ENCODE measurements at regions not wholly inside any gene's neighbourhood (a gene's known extent, or its start where the extent isn't known, plus 50 kb on each side); places are given as distances from the start of the nearest gene placed in this dataset.

DNA sequence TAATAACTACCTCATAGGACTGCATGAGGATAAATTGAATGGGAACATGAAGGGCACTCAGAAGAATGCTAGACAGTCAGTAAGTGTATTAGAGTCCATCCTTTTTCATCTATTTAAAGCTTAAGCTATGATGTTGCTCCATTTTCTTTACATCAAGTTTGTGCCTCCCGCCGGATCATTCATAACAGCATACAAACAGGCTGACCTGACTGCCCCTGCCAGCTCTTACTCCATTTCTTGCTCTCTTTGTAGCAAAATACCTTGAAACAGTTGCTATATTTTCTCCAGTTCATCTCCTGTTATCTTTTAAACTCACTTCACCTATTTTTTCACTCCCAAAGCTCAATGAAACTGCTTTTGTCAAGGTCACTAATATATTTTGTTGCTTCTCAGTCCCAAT lies 315.6 kb upstream of the ALCAM start:
- no peak for DNase-seq
- Histone ChIP-seq H3K27ac (ENCODE audit: low read length) (no peak overlapping the region), H4K20me1 (ENCODE audit: insufficient read depth, low read length) (no peaks in the 10 kb centered on the region), H3K9ac (ENCODE audit: low read length) (no peak overlapping the region), H3K27me3 (replicated peaks; ENCODE audit: insufficient read depth, low read length) (no peaks in the 10 kb centered on the region), H3K36me3 (replicated peaks; ENCODE audit: insufficient read depth, low read length) (no peaks in the 10 kb centered on the region), H2AFZ (ENCODE audit: low read length) (no peak overlapping the region), H3K4me2 (ENCODE audit: low read depth, low read length) (no peak overlapping the region), H3K9me2 (replicated peaks; ENCODE audit: insufficient read depth, low read length) (no peaks in the 10 kb centered on the region), H3K4me1 (ENCODE audit: low read length) (no peaks in the 10 kb centered on the region), H3K79me2 (ENCODE audit: low read length) (no peaks in the 10 kb centered on the region), H3K9me3 (replicated peaks; ENCODE audit: insufficient read depth, low read length) (no peaks in the 10 kb centered on the region; the same call in 1 of the 2 replicates), H3K4me3 (ENCODE audit: low read length) (no peak overlapping the region), H3F3A (ENCODE audit: insufficient read depth, low read length) (no peaks in the 10 kb centered on the region)
- TF ChIP-seq EZH2phosphoT487 (IDR thresholded peaks at IDR 0.05; ENCODE audit: low read length) (no peak), EZH2 (optimal IDR thresholded peaks at IDR 0.05; ENCODE audit: low read depth, low read length) (no peak)
- TF ChIP-seq, protein P1, sequence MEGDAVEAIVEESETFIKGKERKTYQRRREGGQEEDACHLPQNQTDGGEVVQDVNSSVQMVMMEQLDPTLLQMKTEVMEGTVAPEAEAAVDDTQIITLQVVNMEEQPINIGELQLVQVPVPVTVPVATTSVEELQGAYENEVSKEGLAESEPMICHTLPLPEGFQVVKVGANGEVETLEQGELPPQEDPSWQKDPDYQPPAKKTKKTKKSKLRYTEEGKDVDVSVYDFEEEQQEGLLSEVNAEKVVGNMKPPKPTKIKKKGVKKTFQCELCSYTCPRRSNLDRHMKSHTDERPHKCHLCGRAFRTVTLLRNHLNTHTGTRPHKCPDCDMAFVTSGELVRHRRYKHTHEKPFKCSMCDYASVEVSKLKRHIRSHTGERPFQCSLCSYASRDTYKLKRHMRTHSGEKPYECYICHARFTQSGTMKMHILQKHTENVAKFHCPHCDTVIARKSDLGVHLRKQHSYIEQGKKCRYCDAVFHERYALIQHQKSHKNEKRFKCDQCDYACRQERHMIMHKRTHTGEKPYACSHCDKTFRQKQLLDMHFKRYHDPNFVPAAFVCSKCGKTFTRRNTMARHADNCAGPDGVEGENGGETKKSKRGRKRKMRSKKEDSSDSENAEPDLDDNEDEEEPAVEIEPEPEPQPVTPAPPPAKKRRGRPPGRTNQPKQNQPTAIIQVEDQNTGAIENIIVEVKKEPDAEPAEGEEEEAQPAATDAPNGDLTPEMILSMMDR (IDR thresholded peaks at IDR 0.05; ENCODE audit: low read length) = no peak

DNA sequence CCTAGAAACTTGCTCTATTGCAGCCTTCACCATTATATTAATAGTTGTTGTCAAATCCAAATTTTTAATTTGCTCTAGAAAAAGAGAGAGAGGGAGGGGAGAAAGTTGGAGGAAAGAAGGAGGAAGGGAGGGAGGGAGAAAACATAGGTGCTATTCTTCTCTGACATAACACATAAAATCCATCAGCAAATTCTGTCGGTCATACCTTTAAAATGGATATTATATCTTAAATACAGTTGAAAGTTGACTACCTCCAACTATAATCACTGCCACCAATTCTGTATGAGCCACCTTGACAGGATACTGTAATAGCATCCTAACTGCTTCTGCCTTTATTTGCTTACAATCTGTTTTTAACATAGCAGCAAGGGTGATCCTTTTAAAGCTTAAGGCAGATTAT lies 314.7 kb upstream of the ALCAM start:
- no peak overlapping the region for H3K27ac ChIP-seq (ENCODE audit: low read length)
- H3K4me2 ChIP-seq (ENCODE audit: low read depth, low read length) = no peak overlapping the region
- no peaks in the 10 kb centered on the region for H4K20me1 ChIP-seq (ENCODE audit: insufficient read depth, low read length)
- H3K79me2 ChIP-seq (ENCODE audit: low read length) = no peaks in the 10 kb centered on the region
- no peaks in the 10 kb centered on the region; the same call in 1 of the 2 replicates for H3K9me3 ChIP-seq (replicated peaks; ENCODE audit: insufficient read depth, low read length)
- no peaks in the 10 kb centered on the region for H3K27me3 ChIP-seq (replicated peaks; ENCODE audit: insufficient read depth, low read length)
- no peak overlapping the region for H3K9ac ChIP-seq (ENCODE audit: low read length)
- no peak overlapping the region for H2AFZ ChIP-seq (ENCODE audit: low read length)
- no peak for TF ChIP-seq EZH2phosphoT487 (IDR thresholded peaks at IDR 0.05; ENCODE audit: low read length)
- no peak for TF ChIP-seq EZH2 (optimal IDR thresholded peaks at IDR 0.05; ENCODE audit: low read depth, low read length)
- TF ChIP-seq, protein P1 (IDR thresholded peaks at IDR 0.05; ENCODE audit: low read length) = no peak
- no peak for DNase-seq
- no peak overlapping the region for H3K4me3 ChIP-seq (ENCODE audit: low read length)
- H3K9me2 ChIP-seq (replicated peaks; ENCODE audit: insufficient read depth, low read length) = no peaks in the 10 kb centered on the region
- H3F3A ChIP-seq (ENCODE audit: insufficient read depth, low read length) = no peaks in the 10 kb centered on the region
- H3K4me1 ChIP-seq (ENCODE audit: low read length) = no peaks in the 10 kb centered on the region
- no peaks in the 10 kb centered on the region for H3K36me3 ChIP-seq (replicated peaks; ENCODE audit: insufficient read depth, low read length)

DNA sequence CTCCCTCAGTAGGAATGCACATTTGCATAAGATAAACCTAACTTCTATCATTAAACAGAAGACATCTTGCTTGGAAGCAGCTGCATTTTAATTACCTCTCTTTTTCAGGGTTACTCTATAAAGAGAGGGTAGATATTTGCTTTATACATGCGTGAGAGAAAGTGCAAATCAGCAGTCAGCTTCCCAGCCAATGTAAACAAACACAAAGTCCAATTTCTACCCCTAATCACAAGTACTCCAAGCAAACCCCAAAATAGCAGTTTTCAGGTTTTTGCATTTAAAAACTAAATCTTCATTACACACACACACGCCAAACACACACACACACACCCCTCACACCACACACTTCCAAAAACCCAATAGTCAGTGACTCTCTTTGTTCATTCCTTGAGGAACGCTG lies 303.9 kb upstream of the ALCAM start:
- Histone ChIP-seq H3K4me2 (ENCODE audit: low read depth, low read length) (no peak overlapping the region), H2AFZ (ENCODE audit: low read length) (no peak overlapping the region), H3K79me2 (ENCODE audit: low read length) (no peaks in the 10 kb centered on the region), H3K36me3 (replicated peaks; ENCODE audit: insufficient read depth, low read length) (no peaks in the 10 kb centered on the region), H3K9me2 (replicated peaks; ENCODE audit: insufficient read depth, low read length) (no peaks in the 10 kb centered on the region), H3F3A (ENCODE audit: insufficient read depth, low read length) (no peaks in the 10 kb centered on the region), H4K20me1 (ENCODE audit: insufficient read depth, low read length) (no peaks in the 10 kb centered on the region), H3K9ac (ENCODE audit: low read length) (no peak overlapping the region), H3K4me1 (ENCODE audit: low read length) (no peaks in the 10 kb centered on the region), H3K9me3 (replicated peaks; ENCODE audit: insufficient read depth, low read length) (no peaks in the 10 kb centered on the region), H3K27ac (ENCODE audit: low read length) (no peak overlapping the region), H3K4me3 (ENCODE audit: low read length) (no peak overlapping the region), H3K27me3 (replicated peaks; ENCODE audit: insufficient read depth, low read length) (no peaks in the 10 kb centered on the region)
- DNase-seq = no peak
- TF ChIP-seq, protein P1 (IDR thresholded peaks at IDR 0.05; ENCODE audit: low read length) = no peak
- TF ChIP-seq EZH2phosphoT487 (IDR thresholded peaks at IDR 0.05; ENCODE audit: low read length) = no peak
- TF ChIP-seq EZH2 (optimal IDR thresholded peaks at IDR 0.05; ENCODE audit: low read depth, low read length) = no peak

Data from MM.1S (cell line).